Esophagus squamous epithelium (tissue), 4 donors: ENCODE measurements at regions not wholly inside any gene's neighbourhood (a gene's known extent, or its start where the extent isn't known, plus 50 kb on each side); places are given as distances from the start of the nearest gene placed in this dataset.

Experiments used
- POLR2A ChIP-seq, 4 donors: fragments of 450-650 bp; IDR thresholded peaks; one replicate each; pipeline ENCODE4 v1.6.1; 2017; ENCODE audit warnings: antibody characterized with exemption in 4 of 4, mild to moderate bottlenecking in 4 of 4, moderate library complexity in 3 of 4
- TF ChIP-seq, protein P1 (sequence below), 6 experiments: fragments of 450-650 bp in 4 of 6; fragments of 200-600 bp in 2 of 6; sonication (generic) in 2 of 6; IDR thresholded peaks; one replicate each; pipeline ENCODE4 v1.5.1; 2016 to 2019; ENCODE audit warnings: antibody characterized with exemption in 6 of 6, mild to moderate bottlenecking in 4 of 6, moderate library complexity in 4 of 6

- TF ChIP-seq, protein P1, sequence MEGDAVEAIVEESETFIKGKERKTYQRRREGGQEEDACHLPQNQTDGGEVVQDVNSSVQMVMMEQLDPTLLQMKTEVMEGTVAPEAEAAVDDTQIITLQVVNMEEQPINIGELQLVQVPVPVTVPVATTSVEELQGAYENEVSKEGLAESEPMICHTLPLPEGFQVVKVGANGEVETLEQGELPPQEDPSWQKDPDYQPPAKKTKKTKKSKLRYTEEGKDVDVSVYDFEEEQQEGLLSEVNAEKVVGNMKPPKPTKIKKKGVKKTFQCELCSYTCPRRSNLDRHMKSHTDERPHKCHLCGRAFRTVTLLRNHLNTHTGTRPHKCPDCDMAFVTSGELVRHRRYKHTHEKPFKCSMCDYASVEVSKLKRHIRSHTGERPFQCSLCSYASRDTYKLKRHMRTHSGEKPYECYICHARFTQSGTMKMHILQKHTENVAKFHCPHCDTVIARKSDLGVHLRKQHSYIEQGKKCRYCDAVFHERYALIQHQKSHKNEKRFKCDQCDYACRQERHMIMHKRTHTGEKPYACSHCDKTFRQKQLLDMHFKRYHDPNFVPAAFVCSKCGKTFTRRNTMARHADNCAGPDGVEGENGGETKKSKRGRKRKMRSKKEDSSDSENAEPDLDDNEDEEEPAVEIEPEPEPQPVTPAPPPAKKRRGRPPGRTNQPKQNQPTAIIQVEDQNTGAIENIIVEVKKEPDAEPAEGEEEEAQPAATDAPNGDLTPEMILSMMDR (IDR thresholded peaks at IDR 0.05): no peak
- no peak for TF ChIP-seq POLR2A (IDR thresholded peaks at IDR 0.05)
Observed at GRCh38 chr12:72829838-72830237, 557.7 kb downstream of the TRHDE start.
